GM12865 (cell line): ENCODE measurements at regions not wholly inside any gene's neighbourhood (a gene's known extent, or its start where the extent isn't known, plus 50 kb on each side); places are given as distances from the start of the nearest gene placed in this dataset.

Experiments
- DNase-seq: peaks from one replicate; pipeline ENCODE4 v3.0.0; 2010; ENCODE audit warnings: low read depth
- H3K4me3 ChIP-seq: 2 replicates; pipeline ENCODE4 v1.5.1; 2011; ENCODE audit warnings: mild to moderate bottlenecking, low read depth, low read length, control low read depth
- CTCF ChIP-seq: IDR thresholded peaks from 2 replicates; pipeline ENCODE4 v1.5.1; 2011; ENCODE audit warnings: low read length, control low read depth, low read depth, inconsistent platforms; ENCODE audit not compliant: insufficient read depth; ENCODE audit errors: missing control alignments

- DNase-seq: no peak
- no peak for TF ChIP-seq CTCF
- H3K4me3 ChIP-seq: no peak overlapping the region
These were observed 243.5 kb downstream of the NFKBIZ start for GRCh38 chr3:102092617-102093466.

GRCh38 chr3:102094506-102094905 is 245.2 kb downstream of the NFKBIZ start:
- no peak for DNase-seq
- no peak for TF ChIP-seq CTCF
- no peak overlapping the region for H3K4me3 ChIP-seq

- DNase-seq: no peak
- TF ChIP-seq CTCF: no peak
- H3K4me3 ChIP-seq: no peak overlapping the region
These were observed 246.1 kb downstream of the NFKBIZ start for GRCh38 chr3:102095383-102095782.

GRCh38 chr3:102096066-102096465 is 246.8 kb downstream of the NFKBIZ start:
- DNase-seq: no peak
- no peak overlapping the region for H3K4me3 ChIP-seq
- TF ChIP-seq CTCF: no peak

- TF ChIP-seq CTCF: no peak
- DNase-seq: no peak
- no peak overlapping the region for H3K4me3 ChIP-seq
These were observed 249.0 kb downstream of the NFKBIZ start for GRCh38 chr3:102098130-102098885.

- no peak for DNase-seq
- no peak for TF ChIP-seq CTCF
- no peak overlapping the region for H3K4me3 ChIP-seq
These were observed 250.6 kb downstream of the NFKBIZ start for GRCh38 chr3:102099913-102100312.
